ENCODE measurements at regions not wholly inside any gene's neighbourhood (a gene's known extent, or its start where the extent isn't known, plus 50 kb on each side); places are given as distances from the start of the nearest gene placed in this dataset.

GRCh38 chr1:208684192-208684591 is 440.0 kb upstream of the PLXNA2 start:
- WGBS, 2 experiments (ENCODE audit: low coverage in 1 of 2, low lambda C conversion rate in 2 of 2, missing lambda C conversion rate in 2 of 2) = 70 to 74% methylated on average over 2 of the region's 2 CpGs
- no peak overlapping the region for H3K4me2 ChIP-seq (ENCODE audit: unreplicated experiment)
- DNase-seq = no peak
- no peaks in the 10 kb centered on the region for H3K9me3 ChIP-seq (ENCODE audit: low read depth)
- H3K27me3 ChIP-seq (replicated peaks; ENCODE audit: insufficient read depth) = no peaks in the 10 kb centered on the region
- H3F3A ChIP-seq (ENCODE audit: insufficient read depth) = no peaks in the 10 kb centered on the region
- no peaks in the 10 kb centered on the region for H3K36me3 ChIP-seq (ENCODE audit: low read depth)
- H3K9me2 ChIP-seq (ENCODE audit: insufficient read depth) = no peaks in the 10 kb centered on the region
- no peak overlapping the region for H3K4me3 ChIP-seq
- H2AFZ ChIP-seq = no peak overlapping the region
- H4K20me1 ChIP-seq (ENCODE audit: insufficient read depth) = no peaks in the 10 kb centered on the region
- no peak overlapping the region for H3K27ac ChIP-seq
- TF ChIP-seq EZH2 (IDR thresholded peaks at IDR 0.05; ENCODE audit: insufficient read depth, poor library complexity, severe bottlenecking) (no peak), EZH2phosphoT487 (IDR thresholded peaks at IDR 0.05; ENCODE audit: insufficient read depth, low read depth) (no peak)
- no peak overlapping the region for H3K9ac ChIP-seq
- in situ Hi-C loops (cut with MboI) = no loop called here
- no peaks in the 10 kb centered on the region for H3K4me1 ChIP-seq (ENCODE audit: insufficient read depth)
- no peaks in the 10 kb centered on the region for H3K79me2 ChIP-seq (ENCODE audit: insufficient read depth)

GRCh38 chr1:208686592-208686991 is 442.4 kb upstream of the PLXNA2 start:
- Histone ChIP-seq H3K27me3 (replicated peaks; ENCODE audit: insufficient read depth) (no peaks in the 10 kb centered on the region), H3K27ac (no peak overlapping the region), H3K4me1 (ENCODE audit: insufficient read depth) (no peaks in the 10 kb centered on the region), H3F3A (ENCODE audit: insufficient read depth) (no peaks in the 10 kb centered on the region), H3K4me2 (ENCODE audit: unreplicated experiment) (no peak overlapping the region), H3K79me2 (ENCODE audit: insufficient read depth) (no peaks in the 10 kb centered on the region), H3K9me2 (ENCODE audit: insufficient read depth) (no peaks in the 10 kb centered on the region), H3K4me3 (no peak overlapping the region), H3K36me3 (ENCODE audit: low read depth) (no peaks in the 10 kb centered on the region), H3K9me3 (ENCODE audit: low read depth) (no peaks in the 10 kb centered on the region), H3K9ac (no peak overlapping the region), H4K20me1 (ENCODE audit: insufficient read depth) (no peaks in the 10 kb centered on the region), H2AFZ (no peak overlapping the region)
- WGBS, 2 experiments (ENCODE audit: low coverage in 1 of 2, low lambda C conversion rate in 2 of 2, missing lambda C conversion rate in 2 of 2) = 4 to 6% methylated on average over 2 of the region's 2 CpGs
- in situ Hi-C loops (cut with MboI) = no loop called here
- TF ChIP-seq EZH2phosphoT487 (IDR thresholded peaks at IDR 0.05; ENCODE audit: insufficient read depth, low read depth) (no peak), EZH2 (IDR thresholded peaks at IDR 0.05; ENCODE audit: insufficient read depth, poor library complexity, severe bottlenecking) (no peak)
- no peak for DNase-seq

- H4K20me1 ChIP-seq (ENCODE audit: insufficient read depth) = no peaks in the 10 kb centered on the region
- WGBS, 2 experiments (ENCODE audit: low coverage in 1 of 2, low lambda C conversion rate in 2 of 2, missing lambda C conversion rate in 2 of 2) = 26 to 29% methylated on average over 2 of the region's 2 CpGs
- no peaks in the 10 kb centered on the region for H3F3A ChIP-seq (ENCODE audit: insufficient read depth)
- in situ Hi-C loops (cut with MboI) = no loop called here
- no peak overlapping the region for H3K4me2 ChIP-seq (ENCODE audit: unreplicated experiment)
- no peaks in the 10 kb centered on the region for H3K79me2 ChIP-seq (ENCODE audit: insufficient read depth)
- no peak for DNase-seq
- no peaks in the 10 kb centered on the region for H3K27me3 ChIP-seq (replicated peaks; ENCODE audit: insufficient read depth)
- H3K9me2 ChIP-seq (ENCODE audit: insufficient read depth) = no peaks in the 10 kb centered on the region
- no peak overlapping the region for H3K4me3 ChIP-seq
- H3K36me3 ChIP-seq (ENCODE audit: low read depth) = no peaks in the 10 kb centered on the region
- no peaks in the 10 kb centered on the region for H3K4me1 ChIP-seq (ENCODE audit: insufficient read depth)
- no peak overlapping the region for H3K27ac ChIP-seq
- H3K9me3 ChIP-seq (ENCODE audit: low read depth) = no peaks in the 10 kb centered on the region
- no peak overlapping the region for H2AFZ ChIP-seq
- TF ChIP-seq EZH2 (IDR thresholded peaks at IDR 0.05; ENCODE audit: insufficient read depth, poor library complexity, severe bottlenecking) (no peak), EZH2phosphoT487 (IDR thresholded peaks at IDR 0.05; ENCODE audit: insufficient read depth, low read depth) (no peak)
- no peak overlapping the region for H3K9ac ChIP-seq
Measured at GRCh38 chr1:208688656-208689315, 444.6 kb upstream of the PLXNA2 start.

- Histone ChIP-seq H3K9me3 (ENCODE audit: low read depth) (no peaks in the 10 kb centered on the region), H4K20me1 (ENCODE audit: insufficient read depth) (no peaks in the 10 kb centered on the region), H2AFZ (no peak overlapping the region), H3K4me3 (no peak overlapping the region), H3K27ac (no peak overlapping the region), H3K27me3 (replicated peaks; ENCODE audit: insufficient read depth) (no peaks in the 10 kb centered on the region), H3K9ac (no peak overlapping the region), H3K4me1 (ENCODE audit: insufficient read depth) (no peaks in the 10 kb centered on the region), H3K79me2 (ENCODE audit: insufficient read depth) (no peaks in the 10 kb centered on the region), H3K9me2 (ENCODE audit: insufficient read depth) (0 out of 2 replicates have a peak, but pooled peaks cover 3% of the 10 kb centered on the region), H3K4me2 (ENCODE audit: unreplicated experiment) (no peak overlapping the region), H3K36me3 (ENCODE audit: low read depth) (no peaks in the 10 kb centered on the region), H3F3A (ENCODE audit: insufficient read depth) (no peaks in the 10 kb centered on the region)
- TF ChIP-seq EZH2phosphoT487 (IDR thresholded peaks at IDR 0.05; ENCODE audit: insufficient read depth, low read depth) (no peak), EZH2 (IDR thresholded peaks at IDR 0.05; ENCODE audit: insufficient read depth, poor library complexity, severe bottlenecking) (no peak)
- DNase-seq = no peak
- in situ Hi-C loops (cut with MboI) = no loop called here
- 5 to 13% methylated on average over 3 of the region's 3 CpGs for WGBS, 2 experiments (ENCODE audit: low coverage in 1 of 2, low lambda C conversion rate in 2 of 2, missing lambda C conversion rate in 2 of 2)
Measured at GRCh38 chr1:208691012-208691411, 446.8 kb upstream of the PLXNA2 start.
